SK-N-SH (cell line): ENCODE measurements at regions not wholly inside any gene's neighbourhood (a gene's known extent, or its start where the extent isn't known, plus 50 kb on each side); places are given as distances from the start of the nearest gene placed in this dataset.

Experiments used
- CTCF ChIA-PET: fragments of 300-600, 350-600 bp; formaldehyde crosslinking; extraction: SDS; loops from one replicate; lab custom pipeline; 2021; lab: Yijun Ruan, JAX
- POLR2A ChIA-PET: fragments of 350-600 bp; sonication (Branson Sonifier 250); formaldehyde crosslinking; extraction: SDS; loops from one replicate; lab custom pipeline; 2020; ENCODE audit warnings: antibody characterized with exemption, inconsistent platforms; lab: Yijun Ruan, JAX
- DNase-seq: peaks from one replicate; pipeline ENCODE4 v3.0.0; 2012
- H2AFZ ChIP-seq: fragments of 200-600 bp; sonication (generic); 2 replicates; pipeline ENCODE4 v1.8.1; 2016; ENCODE audit warnings: antibody characterized with exemption, mild to moderate bottlenecking, low read depth
- H3F3A ChIP-seq: fragments of 200-600 bp; sonication (generic); replicated peaks from 2 replicates; pipeline ENCODE3; 2016; ENCODE audit warnings: antibody characterized with exemption, mild to moderate bottlenecking; ENCODE audit not compliant: insufficient read depth
- H3K27ac ChIP-seq, 2 experiments: fragments of 200-500 bp in 1 of 2; fragments of 200-600 bp in 1 of 2; sonication (Bioruptor generic) in 1 of 2; sonication (generic), shearing (Covaris generic) in 1 of 2; 2 replicates each; pipeline versions ENCODE4 v1.5.1 to v1.6.1; 2014 to 2016; ENCODE audit warnings: low read depth in 2 of 2, inconsistent platforms in 1 of 2, low read length in 1 of 2, mild to moderate bottlenecking in 1 of 2, mixed read lengths in 1 of 2
- H3K27me3 ChIP-seq: fragments of 200-600 bp; sonication (generic), shearing (Covaris generic); 2 replicates; pipeline ENCODE4 v1.6.1; 2016; ENCODE audit warnings: mixed run types; ENCODE audit not compliant: insufficient read depth
- H3K36me3 ChIP-seq, 2 experiments: fragments of 200-500 bp in 1 of 2; fragments of 200-600 bp in 1 of 2; sonication (Bioruptor generic) in 1 of 2; sonication (generic) in 1 of 2; replicated peaks in 1 of 2; 2 replicates each; pipeline versions ENCODE3 to v1.5.1; 2014 to 2016; ENCODE audit warnings: low read length in 1 of 2, mild to moderate bottlenecking in 1 of 2; ENCODE audit not compliant: insufficient read depth in 2 of 2, control insufficient read depth in 1 of 2
- H3K4me1 ChIP-seq, 2 experiments: fragments of 200-500 bp in 1 of 2; fragments of 200-600 bp in 1 of 2; sonication (Bioruptor generic) in 1 of 2; sonication (generic), shearing (Covaris generic) in 1 of 2; 2 replicates each; pipeline versions ENCODE4 v1.5.1 to v1.6.1; 2014 to 2016; ENCODE audit warnings: low read depth in 1 of 2, low read length in 1 of 2, mixed run types in 1 of 2; ENCODE audit not compliant: insufficient read depth in 2 of 2, control insufficient read depth in 1 of 2
- H3K4me2 ChIP-seq: fragments of 200-600 bp; sonication (generic), shearing (Covaris generic); 2 replicates; pipeline ENCODE4 v1.6.1; 2017; ENCODE audit warnings: mixed run types
- H3K4me3 ChIP-seq, 2 experiments: fragments of 200-500 bp in 1 of 2; fragments of 200-600 bp in 1 of 2; sonication (Bioruptor generic) in 1 of 2; sonication (generic), shearing (Covaris generic) in 1 of 2; 2 replicates each; pipeline versions ENCODE4 v1.5.1 to v1.8.1; 2014 to 2016; ENCODE audit warnings: low read depth in 2 of 2, inconsistent platforms in 1 of 2, low read length in 1 of 2, mild to moderate bottlenecking in 1 of 2, mixed read lengths in 1 of 2, moderate library complexity in 1 of 2
- H3K79me2 ChIP-seq: fragments of 200-600 bp; sonication (generic); 2 replicates; pipeline ENCODE4 v1.8.1; 2017; ENCODE audit warnings: mild to moderate bottlenecking; ENCODE audit not compliant: insufficient read depth
- H3K9ac ChIP-seq: fragments of 200-600 bp; sonication (generic); 2 replicates; pipeline ENCODE4 v1.6.1; 2017; ENCODE audit warnings: mixed run types
- H3K9me2 ChIP-seq: fragments of 200-600 bp; sonication (generic); 2 replicates; pipeline ENCODE4 v1.6.1; 2017; ENCODE audit warnings: mixed run types
- H3K9me3 ChIP-seq: fragments of 200-600 bp; sonication (generic); 2 replicates; pipeline ENCODE4 v1.6.1; 2017; ENCODE audit warnings: mixed run types, mild to moderate bottlenecking, moderate library complexity
- H4K20me1 ChIP-seq: fragments of 200-600 bp; sonication (generic); 2 replicates; pipeline ENCODE4 v1.6.1; 2017; ENCODE audit warnings: mild to moderate bottlenecking, mixed run types; ENCODE audit not compliant: insufficient read depth
- CHD2 ChIP-seq: fragments of 150-350 bp; IDR thresholded peaks from 2 replicates; pipeline ENCODE4 v1.6.1; 2018; ENCODE audit warnings: low read length; ENCODE audit not compliant: partially characterized antibody
- ELF1 ChIP-seq: IDR thresholded peaks from 2 replicates; pipeline ENCODE4 v1.4.0; 2012
- MEF2A ChIP-seq: IDR thresholded peaks from 2 replicates; pipeline ENCODE4 v1.4.0; 2012; ENCODE audit warnings: low read depth, borderline replicate concordance
- NRF1 ChIP-seq: IDR thresholded peaks from 2 replicates; pipeline ENCODE4 v1.6.1; 2012; ENCODE audit warnings: low read depth, mild to moderate bottlenecking, low read length
- RAD21 ChIP-seq: IDR thresholded peaks from 2 replicates; pipeline ENCODE4 v1.6.1; 2012; ENCODE audit warnings: mild to moderate bottlenecking, low read length
- RCOR1 ChIP-seq: fragments of 150-350 bp; IDR thresholded peaks from 2 replicates; pipeline ENCODE4 v1.6.1; 2017; ENCODE audit warnings: antibody characterized with exemption, low read length
- RFX5 ChIP-seq: IDR thresholded peaks from 2 replicates; pipeline ENCODE4 v1.6.1; 2012; ENCODE audit warnings: mild to moderate bottlenecking, improper control_type of control experiment, low read length
- TAF1 ChIP-seq: IDR thresholded peaks from 2 replicates; pipeline ENCODE4 v1.6.1; 2012; ENCODE audit warnings: low read depth, mild to moderate bottlenecking, low read length, moderate library complexity, borderline replicate concordance
- TEAD4 ChIP-seq: IDR thresholded peaks from 2 replicates; pipeline ENCODE4 v1.4.0; 2012; ENCODE audit warnings: mild to moderate bottlenecking, borderline replicate concordance; ENCODE audit not compliant: insufficient read depth
- YY1 ChIP-seq: IDR thresholded peaks from 2 replicates; pipeline ENCODE4 v1.4.0; 2012; ENCODE audit warnings: low read depth, mild to moderate bottlenecking
- WGBS: methylation state at CpG from one replicate; pipeline ENCODE4 v1.1.6; 2017; ENCODE audit warnings: low lambda C conversion rate; 5-methylcytosine and 5-hydroxymethylcytosine counted together
- TF ChIP-seq, protein P1 (sequence below): IDR thresholded peaks from 2 replicates; pipeline ENCODE4 v1.4.0; 2012; ENCODE audit warnings: low read depth, borderline replicate concordance
- TF ChIP-seq, protein P2 (sequence below): fragments of 200-600 bp; sonication (generic); IDR thresholded peaks from 2 replicates; pipeline ENCODE4 v1.6.1; 2017; ENCODE audit warnings: antibody characterized with exemption, mild to moderate bottlenecking, moderate library complexity
- TF ChIP-seq, protein P3 (sequence below): IDR thresholded peaks from 2 replicates; pipeline ENCODE4; 2012
- TF ChIP-seq, protein P4 (sequence below): fragments of 150-350 bp; IDR thresholded peaks from 2 replicates; pipeline ENCODE4 v1.6.1; 2016; ENCODE audit warnings: mild to moderate bottlenecking, low read depth, low read length
- TF ChIP-seq, protein P5 (sequence below): IDR thresholded peaks from 2 replicates; pipeline ENCODE4 v1.6.1; 2012; ENCODE audit warnings: mild to moderate bottlenecking, low read depth, low read length, moderate library complexity

DNA sequence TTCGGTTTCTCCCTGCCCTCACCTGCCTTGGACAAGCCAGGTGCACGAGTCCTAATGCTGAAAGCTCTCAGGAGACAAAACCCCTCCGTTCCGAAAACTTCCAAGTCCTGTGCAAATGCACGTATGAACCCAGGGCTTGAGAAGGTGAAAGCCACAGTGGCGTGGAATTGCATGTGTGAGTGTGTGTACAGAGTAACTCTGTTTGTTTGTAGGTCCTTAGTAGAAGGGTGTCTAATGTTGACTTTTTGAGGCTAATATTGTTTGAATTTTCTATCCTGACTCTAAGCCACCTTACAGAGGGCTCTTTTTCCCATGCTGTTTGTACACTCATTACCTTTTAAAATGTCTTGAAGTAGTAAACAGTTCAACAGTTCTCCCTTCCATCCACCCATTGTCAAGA, 129.1 kb downstream of the FOXA2 start:
- Histone ChIP-seq H3K9ac (no peak overlapping the region), H3K79me2 (no peaks in the 10 kb centered on the region), H3K9me3 (no peaks in the 10 kb centered on the region), H3K4me2 (no peak overlapping the region), H3K4me3 (no peak overlapping the region), H3K36me3 (no peaks in the 10 kb centered on the region), H2AFZ (no peak overlapping the region), H4K20me1 (no peaks in the 10 kb centered on the region), H3F3A (no peaks in the 10 kb centered on the region), H3K27ac (no peak overlapping the region), H3K4me1 (no peaks in the 10 kb centered on the region), H3K27me3 (peaks cover 13% of the 10 kb centered on the region), H3K9me2 (no peaks in the 10 kb centered on the region)
- no peak for DNase-seq
- no peak for TF ChIP-seq CHD2
- TF ChIP-seq NRF1, result no peak
- TF ChIP-seq RAD21, result no peak
- TF ChIP-seq, protein P1, sequence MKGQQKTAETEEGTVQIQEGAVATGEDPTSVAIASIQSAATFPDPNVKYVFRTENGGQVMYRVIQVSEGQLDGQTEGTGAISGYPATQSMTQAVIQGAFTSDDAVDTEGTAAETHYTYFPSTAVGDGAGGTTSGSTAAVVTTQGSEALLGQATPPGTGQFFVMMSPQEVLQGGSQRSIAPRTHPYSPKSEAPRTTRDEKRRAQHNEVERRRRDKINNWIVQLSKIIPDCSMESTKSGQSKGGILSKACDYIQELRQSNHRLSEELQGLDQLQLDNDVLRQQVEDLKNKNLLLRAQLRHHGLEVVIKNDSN, result no peak
- no peak for TF ChIP-seq RCOR1
- TF ChIP-seq, protein P2, sequence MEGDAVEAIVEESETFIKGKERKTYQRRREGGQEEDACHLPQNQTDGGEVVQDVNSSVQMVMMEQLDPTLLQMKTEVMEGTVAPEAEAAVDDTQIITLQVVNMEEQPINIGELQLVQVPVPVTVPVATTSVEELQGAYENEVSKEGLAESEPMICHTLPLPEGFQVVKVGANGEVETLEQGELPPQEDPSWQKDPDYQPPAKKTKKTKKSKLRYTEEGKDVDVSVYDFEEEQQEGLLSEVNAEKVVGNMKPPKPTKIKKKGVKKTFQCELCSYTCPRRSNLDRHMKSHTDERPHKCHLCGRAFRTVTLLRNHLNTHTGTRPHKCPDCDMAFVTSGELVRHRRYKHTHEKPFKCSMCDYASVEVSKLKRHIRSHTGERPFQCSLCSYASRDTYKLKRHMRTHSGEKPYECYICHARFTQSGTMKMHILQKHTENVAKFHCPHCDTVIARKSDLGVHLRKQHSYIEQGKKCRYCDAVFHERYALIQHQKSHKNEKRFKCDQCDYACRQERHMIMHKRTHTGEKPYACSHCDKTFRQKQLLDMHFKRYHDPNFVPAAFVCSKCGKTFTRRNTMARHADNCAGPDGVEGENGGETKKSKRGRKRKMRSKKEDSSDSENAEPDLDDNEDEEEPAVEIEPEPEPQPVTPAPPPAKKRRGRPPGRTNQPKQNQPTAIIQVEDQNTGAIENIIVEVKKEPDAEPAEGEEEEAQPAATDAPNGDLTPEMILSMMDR, result no peak
- TF ChIP-seq, protein P3, sequence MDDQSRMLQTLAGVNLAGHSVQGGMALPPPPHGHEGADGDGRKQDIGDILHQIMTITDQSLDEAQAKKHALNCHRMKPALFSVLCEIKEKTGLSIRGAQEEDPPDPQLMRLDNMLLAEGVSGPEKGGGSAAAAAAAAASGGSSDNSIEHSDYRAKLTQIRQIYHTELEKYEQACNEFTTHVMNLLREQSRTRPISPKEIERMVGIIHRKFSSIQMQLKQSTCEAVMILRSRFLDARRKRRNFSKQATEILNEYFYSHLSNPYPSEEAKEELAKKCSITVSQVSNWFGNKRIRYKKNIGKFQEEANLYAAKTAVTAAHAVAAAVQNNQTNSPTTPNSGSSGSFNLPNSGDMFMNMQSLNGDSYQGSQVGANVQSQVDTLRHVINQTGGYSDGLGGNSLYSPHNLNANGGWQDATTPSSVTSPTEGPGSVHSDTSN, result no peak
- no peak for TF ChIP-seq MEF2A
- TF ChIP-seq TAF1, result no peak
- TF ChIP-seq TEAD4, result no peak
- TF ChIP-seq RFX5, result no peak
- TF ChIP-seq ELF1, result no peak
- no peak for TF ChIP-seq YY1
- TF ChIP-seq, protein P4, sequence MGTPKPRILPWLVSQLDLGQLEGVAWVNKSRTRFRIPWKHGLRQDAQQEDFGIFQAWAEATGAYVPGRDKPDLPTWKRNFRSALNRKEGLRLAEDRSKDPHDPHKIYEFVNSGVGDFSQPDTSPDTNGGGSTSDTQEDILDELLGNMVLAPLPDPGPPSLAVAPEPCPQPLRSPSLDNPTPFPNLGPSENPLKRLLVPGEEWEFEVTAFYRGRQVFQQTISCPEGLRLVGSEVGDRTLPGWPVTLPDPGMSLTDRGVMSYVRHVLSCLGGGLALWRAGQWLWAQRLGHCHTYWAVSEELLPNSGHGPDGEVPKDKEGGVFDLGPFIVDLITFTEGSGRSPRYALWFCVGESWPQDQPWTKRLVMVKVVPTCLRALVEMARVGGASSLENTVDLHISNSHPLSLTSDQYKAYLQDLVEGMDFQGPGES, result no peak
- TF ChIP-seq, protein P5, sequence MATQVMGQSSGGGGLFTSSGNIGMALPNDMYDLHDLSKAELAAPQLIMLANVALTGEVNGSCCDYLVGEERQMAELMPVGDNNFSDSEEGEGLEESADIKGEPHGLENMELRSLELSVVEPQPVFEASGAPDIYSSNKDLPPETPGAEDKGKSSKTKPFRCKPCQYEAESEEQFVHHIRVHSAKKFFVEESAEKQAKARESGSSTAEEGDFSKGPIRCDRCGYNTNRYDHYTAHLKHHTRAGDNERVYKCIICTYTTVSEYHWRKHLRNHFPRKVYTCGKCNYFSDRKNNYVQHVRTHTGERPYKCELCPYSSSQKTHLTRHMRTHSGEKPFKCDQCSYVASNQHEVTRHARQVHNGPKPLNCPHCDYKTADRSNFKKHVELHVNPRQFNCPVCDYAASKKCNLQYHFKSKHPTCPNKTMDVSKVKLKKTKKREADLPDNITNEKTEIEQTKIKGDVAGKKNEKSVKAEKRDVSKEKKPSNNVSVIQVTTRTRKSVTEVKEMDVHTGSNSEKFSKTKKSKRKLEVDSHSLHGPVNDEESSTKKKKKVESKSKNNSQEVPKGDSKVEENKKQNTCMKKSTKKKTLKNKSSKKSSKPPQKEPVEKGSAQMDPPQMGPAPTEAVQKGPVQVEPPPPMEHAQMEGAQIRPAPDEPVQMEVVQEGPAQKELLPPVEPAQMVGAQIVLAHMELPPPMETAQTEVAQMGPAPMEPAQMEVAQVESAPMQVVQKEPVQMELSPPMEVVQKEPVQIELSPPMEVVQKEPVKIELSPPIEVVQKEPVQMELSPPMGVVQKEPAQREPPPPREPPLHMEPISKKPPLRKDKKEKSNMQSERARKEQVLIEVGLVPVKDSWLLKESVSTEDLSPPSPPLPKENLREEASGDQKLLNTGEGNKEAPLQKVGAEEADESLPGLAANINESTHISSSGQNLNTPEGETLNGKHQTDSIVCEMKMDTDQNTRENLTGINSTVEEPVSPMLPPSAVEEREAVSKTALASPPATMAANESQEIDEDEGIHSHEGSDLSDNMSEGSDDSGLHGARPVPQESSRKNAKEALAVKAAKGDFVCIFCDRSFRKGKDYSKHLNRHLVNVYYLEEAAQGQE, result no peak
- ChIA-PET POLR2A (no interaction called here), CTCF (no interaction called here)
- WGBS, result 11% methylated on average over 3 of the region's 6 CpGs
